Fibroblast of pulmonary artery (primary cell): ENCODE measurements at regions not wholly inside any gene's neighbourhood (a gene's known extent, or its start where the extent isn't known, plus 50 kb on each side); places are given as distances from the start of the nearest gene placed in this dataset.
"Not testable (repeated sequence)": the region's sequence is repeated elsewhere in the genome, so short reads cannot be mapped to it uniquely, and the experiment has no call there.

Experiments used
- DNase-seq: peaks from one replicate; pipeline ENCODE4 v3.0.0-alpha.2; 2010; ENCODE audit warnings: low read depth
- H3K4me3 ChIP-seq: replicated peaks from 2 replicates; pipeline ENCODE4 v1.5.1; 2011; ENCODE audit warnings: low read depth, mild to moderate bottlenecking, control low read depth, low read length, moderate library complexity
- CTCF ChIP-seq: IDR thresholded peaks from 2 replicates; pipeline ENCODE4 v1.5.1; 2011; ENCODE audit warnings: mild to moderate bottlenecking, control low read depth, low read length, inconsistent platforms; ENCODE audit errors: missing control alignments

GRCh38 chr1:55517036-55517435 lies 301.9 kb upstream of the USP24 start:
- DNase-seq, result no peak
- TF ChIP-seq CTCF, result no peak
- H3K4me3 ChIP-seq, result no peak overlapping the region

- DNase-seq, H3K4me3 ChIP-seq: not testable (repeated sequence)
Measured at GRCh38 chr1:55514571-55514970, 299.4 kb upstream of the USP24 start.

GRCh38 chr1:55512466-55512865 lies 297.3 kb upstream of the USP24 start:
- TF ChIP-seq CTCF, result no peak
- DNase-seq, result no peak
- H3K4me3 ChIP-seq, result no peak overlapping the region

GRCh38 chr1:55507578-55507931 lies 292.4 kb upstream of the USP24 start:
- no peak for TF ChIP-seq CTCF
- H3K4me3 ChIP-seq, result no peak overlapping the region
- DNase-seq, result no peak

GRCh38 chr1:55506740-55507577 lies 291.8 kb upstream of the USP24 start:
- peak; percentile 22 for DNase-seq
- TF ChIP-seq CTCF, result no peak
- no peak overlapping the region for H3K4me3 ChIP-seq

GRCh38 chr1:55505326-55505725 lies 290.2 kb upstream of the USP24 start:
- DNase-seq, result no peak
- TF ChIP-seq CTCF, result no peak
- H3K4me3 ChIP-seq, result no peak overlapping the region

GRCh38 chr1:55504306-55504731 lies 289.2 kb upstream of the USP24 start:
- H3K4me3 ChIP-seq, result no peak overlapping the region
- no peak for DNase-seq
- TF ChIP-seq CTCF, result no peak
